ENCODE measurements at regions not wholly inside any gene's neighbourhood (a gene's known extent, or its start where the extent isn't known, plus 50 kb on each side); places are given as distances from the start of the nearest gene placed in this dataset.

DNA sequence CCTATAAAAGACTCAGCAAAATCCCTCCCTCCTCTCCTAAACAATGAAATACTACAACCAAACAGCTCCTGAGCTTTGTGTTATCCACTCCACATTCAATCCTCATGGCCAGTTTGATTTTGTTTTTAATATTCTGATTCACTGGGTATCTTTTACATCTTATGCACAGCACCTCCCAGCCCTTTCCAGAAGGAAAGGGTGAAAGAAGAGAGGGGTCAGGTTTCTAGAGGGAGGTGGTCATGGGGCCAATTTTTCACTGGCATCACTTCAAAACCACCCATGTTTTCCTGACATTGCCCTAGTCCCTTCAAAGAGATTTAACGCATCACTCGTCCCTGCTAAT lies 315.6 kb downstream of the LPIN1 start:
- DNase-seq: no peak

DNA sequence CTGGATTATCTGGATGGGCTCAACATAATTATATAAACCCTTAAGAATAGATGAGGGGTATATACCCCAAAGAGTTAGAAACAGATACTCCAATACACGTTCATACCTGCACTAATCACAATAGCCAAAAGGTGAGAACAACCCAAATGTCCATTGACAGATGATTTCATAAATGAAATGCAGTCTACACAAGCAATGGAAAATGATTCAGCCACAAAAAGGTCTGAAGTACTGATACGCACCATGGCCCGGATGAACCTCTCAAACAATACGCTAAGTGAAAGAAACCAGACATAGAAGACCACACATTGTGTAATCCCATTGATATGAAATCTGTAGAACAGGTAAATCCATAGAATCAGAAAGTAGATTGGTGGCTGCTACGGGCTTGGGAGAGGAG lies 316.8 kb downstream of the LPIN1 start:
- DNase-seq: no peak

DNA sequence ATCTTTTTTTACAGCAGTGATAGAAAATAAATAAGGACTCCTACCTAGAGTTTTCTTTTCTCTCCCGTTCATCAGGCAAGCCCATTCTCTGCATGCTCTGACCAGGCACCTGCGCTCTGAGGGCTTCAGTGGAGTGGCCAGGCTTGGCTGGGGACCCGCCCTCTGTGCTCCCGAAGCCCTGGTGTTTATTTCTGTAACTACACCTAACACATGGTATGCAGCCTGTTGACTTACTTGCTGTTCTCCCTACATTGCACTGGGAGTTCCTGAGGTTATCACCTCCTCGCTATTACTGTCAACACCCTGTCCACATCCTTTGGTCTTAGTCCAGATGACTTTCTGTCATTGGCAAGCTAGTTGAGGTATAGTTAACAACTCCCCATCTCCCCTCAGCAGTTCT lies 317.7 kb downstream of the LPIN1 start:
- DNase-seq: no peak

DNA sequence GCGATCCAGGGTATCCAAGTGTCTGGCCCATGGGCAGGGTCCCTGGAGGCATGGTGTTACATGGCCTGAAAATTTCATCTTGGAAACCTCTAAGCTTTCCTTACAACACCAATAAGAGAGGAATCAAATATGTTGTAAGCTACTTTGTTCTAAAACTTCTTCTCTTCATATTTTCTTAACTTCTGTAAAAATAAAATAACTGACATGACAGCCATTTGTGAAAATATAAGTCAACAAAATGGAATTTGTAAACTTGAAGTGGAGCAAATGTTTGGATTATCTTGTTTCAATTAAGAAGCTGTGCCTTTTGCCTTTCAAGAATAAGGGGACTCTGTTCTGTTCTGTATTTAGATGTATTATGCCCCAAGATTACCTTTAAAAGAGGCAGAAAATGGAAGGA lies 319.7 kb downstream of the LPIN1 start:
- DNase-seq: no peak

DNA sequence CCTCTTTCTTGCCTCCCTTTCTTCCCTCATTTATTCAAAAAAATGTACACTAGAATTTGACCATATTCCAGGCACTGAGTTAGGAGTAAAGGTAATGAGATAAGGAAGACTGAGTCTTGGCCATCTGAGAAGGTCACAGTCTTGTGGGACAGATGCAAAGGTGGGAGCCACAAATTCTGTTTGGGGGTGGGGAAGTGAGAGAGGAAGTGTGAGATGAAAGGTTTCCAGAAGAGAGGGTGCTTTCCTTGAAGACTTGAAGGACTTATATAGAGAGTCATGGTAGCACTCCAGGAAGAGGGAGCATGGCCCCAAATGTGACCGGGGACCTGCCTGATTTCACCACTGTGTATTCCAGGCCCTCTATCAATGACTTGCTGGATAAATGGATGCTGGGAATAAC lies 320.6 kb downstream of the LPIN1 start:
- no peak for DNase-seq

DNA sequence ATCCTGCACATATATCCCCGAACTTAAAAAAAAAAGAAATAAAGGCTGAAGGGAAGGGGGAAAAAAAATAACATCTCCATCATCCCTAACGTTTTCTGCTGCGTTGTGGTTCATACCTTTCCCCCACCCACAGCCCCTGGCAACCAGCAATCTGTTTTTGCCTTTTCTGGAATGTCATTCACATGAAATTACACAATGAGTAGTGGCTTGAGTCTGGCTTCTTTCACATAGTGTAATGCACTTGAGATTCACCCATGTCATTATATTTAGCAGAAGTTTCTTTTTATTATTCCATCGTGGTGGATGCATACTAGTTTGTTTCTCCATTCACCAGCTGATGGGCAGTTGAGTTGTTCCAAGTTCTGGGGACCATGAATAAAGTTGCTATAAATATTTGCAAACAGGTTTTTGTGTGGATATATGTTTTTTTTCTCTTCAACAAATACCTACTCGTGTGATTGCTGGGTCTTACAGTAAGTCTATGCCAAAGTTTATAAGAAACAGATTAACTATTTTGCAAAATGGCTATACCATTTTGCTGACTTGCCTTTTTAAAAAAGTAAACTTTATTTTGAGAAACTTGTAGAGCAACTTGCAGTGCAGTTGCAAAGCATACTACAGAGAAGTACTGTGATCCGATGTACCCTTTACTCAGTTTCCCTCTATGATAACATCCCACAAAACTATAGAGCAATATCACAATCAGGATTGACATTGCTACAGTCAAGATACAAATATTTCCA lies 322.5 kb downstream of the LPIN1 start:
- no peak for DNase-seq

DNA sequence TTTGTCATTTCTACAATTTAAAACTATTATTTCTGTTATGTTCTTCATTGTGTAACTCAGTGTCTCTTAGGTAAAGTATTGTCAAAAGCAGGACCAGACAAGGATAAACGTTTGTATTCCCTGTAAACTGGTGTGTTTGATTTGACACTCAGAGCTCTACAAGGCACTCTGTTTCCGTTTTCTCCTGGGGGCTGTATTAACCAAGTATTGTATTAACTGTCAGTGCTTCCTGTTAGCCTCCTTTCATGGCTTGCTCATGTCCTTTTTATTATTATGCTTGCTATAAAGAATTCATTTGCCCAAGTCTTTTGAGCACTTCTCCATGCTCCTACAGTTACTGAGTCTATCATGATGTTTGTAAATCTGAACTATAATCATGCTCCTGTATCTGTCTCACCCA lies 323.7 kb downstream of the LPIN1 start:
- DNase-seq: no peak

DNA sequence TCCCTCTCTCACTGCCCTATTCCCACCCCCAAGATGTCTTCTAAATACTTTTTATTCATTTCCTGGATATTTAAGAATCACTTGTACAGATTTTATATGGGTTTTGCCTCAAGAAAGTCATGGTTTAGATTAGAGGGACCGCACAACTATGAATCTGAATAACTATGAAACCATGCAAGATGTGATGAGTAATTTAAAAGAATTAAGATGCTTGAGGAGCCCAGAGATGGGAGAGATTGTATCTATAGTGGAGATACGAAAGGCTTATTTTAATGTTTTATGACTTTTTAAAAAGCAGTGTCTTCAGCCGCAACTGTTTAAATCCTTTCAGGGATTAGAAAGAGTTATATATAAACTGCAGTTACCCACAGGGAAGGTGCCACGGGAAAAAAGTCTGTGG lies 324.1 kb downstream of the LPIN1 start:
- DNase-seq: no peak

DNA sequence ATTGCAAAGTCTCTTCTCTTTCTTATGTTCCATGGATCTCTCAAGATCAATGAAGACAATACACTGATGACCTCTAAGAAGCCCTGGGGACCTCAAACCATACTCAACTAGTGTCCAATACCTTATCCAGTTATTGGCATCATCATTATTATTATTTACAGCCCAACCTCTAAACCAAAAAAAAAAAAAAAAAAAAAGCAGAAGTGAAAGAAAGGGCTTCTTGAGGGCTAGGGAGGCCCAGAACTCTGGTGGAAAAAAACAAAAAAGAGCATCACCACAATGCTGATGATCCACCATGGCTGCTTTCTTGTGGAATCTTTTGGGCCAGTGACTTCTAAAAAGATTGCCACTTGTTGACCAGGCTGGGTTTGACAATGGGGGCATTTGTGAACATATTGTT lies 324.9 kb downstream of the LPIN1 start:
- peak; percentile 47 to 59 (median 55) for DNase-seq

DNA sequence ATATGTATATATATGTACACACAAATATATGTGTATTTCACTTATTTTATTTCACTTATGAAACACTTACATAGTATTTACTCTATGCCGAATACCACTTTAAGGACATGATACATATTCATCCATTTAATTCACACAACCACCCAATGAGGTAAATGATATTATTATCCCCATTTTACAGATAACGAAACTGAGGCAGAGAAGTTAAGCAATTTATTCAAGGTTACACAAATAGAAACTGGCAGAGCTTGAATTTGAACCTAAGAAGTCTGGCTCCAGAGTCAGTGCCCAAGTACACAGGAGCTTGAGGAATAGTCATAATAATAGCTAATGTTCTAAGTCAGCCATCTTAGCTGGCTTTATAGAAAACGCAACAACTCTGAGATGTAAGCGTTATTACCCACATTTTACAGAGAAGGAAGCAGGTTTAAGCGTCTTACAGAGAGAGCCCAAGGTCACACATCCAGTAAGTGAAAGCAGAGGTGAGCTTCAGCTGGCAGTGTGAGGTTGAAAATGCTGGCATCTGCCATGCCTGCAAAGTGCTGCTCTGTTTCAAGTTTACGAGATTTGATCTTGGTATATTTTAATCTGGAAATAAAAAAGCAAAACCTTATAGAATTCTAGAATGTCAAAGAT lies 326.9 kb downstream of the LPIN1 start:
- DNase-seq: no peak

DNA sequence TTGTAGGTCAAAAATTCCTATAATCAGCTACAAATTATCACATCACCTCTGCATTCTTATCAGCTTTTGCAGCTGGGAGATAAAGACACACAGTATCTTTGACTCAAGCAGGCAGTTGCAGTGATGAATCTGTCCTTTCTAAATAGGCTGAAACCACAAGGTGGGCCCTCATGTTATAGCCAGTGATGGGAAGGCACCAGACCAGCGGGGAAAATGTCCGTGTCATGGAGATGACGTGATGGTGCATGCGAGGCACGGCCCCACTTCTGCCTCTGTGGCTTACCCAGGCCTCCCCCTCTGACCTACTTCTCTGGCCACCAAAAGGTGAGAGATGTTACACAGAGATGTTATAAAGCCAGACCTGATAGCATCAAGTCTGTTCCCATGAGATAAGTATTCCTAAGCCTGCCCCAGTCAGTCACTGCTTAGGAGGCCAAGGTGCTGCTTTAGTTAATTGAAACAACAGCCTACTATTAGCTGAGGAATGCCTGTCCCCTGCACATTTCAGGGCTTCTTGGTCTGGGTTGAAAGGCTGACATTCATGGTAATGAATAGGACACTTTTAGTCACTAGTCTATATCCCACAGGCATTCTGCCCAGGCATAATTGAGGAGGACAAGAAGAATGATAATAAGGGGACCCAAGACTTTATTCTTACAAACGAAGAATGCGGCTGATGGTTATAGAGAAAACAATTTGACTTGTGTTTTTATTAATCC lies 327.9 kb downstream of the LPIN1 start:
- DNase-seq: no peak

DNA sequence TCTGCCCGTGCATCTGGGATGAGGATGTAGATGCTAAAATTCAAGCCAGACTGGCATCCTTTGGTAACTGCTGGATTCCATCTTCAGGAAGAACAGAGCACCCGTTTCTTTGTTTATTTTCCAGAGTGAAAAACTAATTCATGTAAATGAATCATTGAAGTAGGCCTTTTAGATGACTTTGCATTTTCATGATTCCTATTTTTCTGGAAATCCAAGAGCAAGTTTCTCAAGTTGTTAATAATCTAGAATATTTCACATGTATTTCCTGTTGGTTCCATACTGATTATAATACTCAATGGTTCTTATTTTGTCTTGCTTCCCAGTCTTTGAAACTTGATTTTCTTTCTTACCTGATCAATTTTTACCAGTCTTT lies 328.4 kb downstream of the LPIN1 start:
- DNase-seq: no peak

DNA sequence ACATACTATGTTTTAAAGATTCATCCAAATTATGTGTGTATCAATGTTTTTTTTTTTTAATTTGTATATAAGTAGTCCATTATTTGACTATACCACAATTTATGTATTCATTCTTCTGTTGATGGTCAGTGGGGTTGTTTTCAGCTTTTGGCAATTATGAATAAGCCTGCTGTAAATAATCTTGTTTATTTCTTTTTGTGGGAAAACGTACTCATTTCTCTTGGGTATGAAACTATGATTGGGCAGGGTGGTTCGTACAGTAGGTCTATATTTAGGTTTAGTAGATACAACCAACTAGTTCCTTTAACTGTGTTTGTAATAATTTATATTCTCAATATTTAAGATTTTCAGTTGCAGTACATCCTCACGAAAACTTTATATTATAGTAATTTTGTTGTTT lies 329.2 kb downstream of the LPIN1 start:
- DNase-seq: no peak

DNA sequence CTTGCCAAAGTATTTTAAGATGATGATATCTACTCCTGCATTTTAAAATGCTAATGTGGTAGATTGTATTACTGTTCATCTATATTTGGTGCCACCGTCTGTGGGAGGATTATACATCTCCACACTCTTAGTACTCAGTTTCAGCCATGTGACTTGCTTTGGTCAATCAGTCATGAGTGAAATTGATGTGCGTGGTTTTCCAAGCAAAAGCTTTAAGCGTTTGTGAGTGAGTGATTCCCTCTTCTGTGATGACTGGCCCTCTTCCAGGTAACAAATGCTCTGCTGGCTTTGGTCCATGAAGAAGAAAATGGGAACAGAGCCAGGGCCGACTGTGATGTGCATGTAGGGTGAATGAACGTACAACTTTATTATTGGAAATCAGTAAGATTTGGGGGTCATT lies 330.4 kb downstream of the LPIN1 start:
- no peak for DNase-seq

DNA sequence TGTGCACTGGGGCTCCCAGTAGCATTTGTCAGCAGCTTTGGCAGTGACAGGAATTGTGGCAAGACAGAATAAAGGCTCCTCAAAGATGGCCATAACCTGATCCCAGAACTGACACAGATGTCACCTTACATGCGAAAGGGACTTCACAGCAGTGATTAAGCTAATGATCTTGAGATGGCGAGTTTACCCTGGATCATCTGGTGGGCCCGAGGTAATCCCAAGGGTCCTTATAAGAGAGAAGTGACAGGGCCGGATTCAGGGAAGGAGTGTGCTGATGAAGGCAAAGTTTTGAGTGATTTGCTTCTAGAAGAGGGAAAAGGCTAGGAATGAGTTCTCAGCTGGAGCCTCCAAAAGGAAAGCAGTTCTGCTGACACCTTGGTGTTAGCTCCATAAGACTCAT lies 333.9 kb downstream of the LPIN1 start:
- no peak for DNase-seq

DNA sequence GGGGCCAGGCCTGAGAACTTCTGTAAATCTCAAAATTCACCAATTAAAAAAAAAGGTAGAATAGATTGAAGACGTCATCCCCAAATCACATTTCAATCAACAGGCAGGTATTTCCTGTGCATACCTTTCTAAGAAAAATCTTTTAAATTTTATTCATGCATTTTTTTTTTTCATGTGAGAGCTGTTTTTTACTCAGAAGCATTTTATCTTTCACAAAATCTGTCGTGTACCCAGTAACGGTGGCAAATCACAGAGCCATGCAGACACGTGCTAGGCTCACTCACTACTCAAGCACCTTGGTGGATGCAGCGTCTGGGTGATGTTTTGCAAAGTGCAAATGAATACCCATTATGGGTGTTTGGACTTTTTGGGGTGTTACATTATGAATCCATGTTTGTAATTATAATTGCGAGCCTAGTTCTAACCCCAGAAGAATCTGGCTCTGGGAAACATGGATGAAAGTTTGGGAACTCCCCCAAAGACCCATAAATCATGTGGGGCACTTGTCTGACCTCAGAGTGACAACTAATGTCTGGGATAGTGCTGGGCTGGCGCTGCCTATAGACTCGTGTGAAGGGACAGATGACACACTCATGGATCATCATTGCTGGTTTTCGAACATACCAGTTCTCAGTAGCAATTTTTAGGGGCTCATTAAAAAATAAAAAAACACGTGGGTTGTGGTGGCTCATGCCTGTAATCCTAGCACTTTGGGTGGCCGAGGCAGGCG lies 335.2 kb downstream of the LPIN1 start:
- no peak for DNase-seq

DNA sequence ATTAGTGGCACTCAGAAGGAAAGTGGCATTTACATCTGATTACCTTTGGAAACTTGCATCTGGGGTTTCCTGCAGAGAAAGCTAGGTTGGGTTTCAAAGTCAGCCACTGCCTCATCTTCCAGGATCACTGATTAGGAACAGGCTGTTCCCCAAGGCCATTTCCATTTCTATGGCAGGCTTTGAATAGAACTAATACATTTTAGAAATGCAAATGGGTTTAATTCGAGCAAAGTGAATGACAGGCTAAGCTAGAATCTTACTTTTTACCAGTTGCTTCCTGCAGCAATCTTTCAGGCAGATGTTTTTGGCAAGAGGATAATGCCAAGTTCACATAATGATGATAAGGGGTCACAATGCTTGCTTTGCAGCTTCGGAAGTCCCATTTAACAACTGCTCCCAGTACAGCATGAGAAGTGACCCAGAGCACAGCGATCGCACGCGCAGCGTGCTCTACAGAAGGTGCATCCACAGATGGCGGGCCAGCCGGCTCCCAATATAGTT lies 336.7 kb downstream of the LPIN1 start:
- DNase-seq: no peak

DNA sequence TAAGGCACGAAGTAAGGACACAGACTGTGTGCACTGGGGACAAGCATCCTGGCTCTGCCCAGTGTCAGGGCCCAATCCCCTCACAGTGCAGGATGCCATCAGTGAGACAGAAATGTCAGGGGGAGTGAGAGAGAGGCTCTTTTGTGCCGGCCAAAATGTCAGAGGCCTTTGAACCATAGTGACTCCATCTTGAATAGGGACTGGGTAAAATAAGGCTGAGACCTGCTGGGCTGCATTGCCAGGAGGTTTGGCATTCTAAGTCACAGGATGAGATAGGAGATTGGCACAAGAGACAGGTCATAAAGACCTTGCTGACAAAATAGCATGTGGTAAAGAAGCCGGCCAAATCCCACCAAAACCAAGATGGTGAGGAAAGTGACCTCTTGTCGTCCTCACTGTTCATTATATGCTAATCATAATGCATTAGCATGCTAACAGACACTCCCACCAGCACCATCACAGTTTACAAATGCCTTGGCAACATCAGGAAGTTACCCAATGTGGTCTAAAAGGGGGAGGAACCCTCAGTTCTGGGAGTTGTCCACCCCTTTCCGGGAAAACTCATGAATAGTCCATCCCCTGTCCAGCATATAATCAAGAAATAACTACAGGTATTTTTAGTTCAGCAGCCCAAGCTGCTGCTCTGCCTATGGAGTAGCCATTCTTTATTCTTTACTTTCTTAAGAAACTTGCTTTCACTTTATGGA lies 337.4 kb downstream of the LPIN1 start:
- no peak for DNase-seq

DNA sequence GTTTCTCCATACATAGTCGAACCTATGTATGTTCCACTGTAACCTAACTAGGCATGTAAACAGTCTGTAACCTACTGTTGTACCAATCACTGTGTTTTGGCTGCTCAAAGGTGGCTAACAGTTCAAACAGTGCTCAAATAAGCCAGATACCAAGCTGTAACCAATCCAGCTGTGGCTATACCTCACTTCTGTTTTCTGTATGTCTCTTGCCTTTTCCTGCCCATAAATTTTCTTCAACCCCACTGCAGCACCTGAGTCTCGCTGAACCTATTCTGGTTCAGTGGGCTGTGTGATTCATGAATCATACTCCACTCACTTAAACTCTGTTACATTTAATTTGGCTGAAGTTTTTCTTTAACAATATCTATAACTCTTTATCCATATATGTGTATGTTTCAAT lies 340.7 kb downstream of the LPIN1 start:
- DNase-seq: no peak

DNA sequence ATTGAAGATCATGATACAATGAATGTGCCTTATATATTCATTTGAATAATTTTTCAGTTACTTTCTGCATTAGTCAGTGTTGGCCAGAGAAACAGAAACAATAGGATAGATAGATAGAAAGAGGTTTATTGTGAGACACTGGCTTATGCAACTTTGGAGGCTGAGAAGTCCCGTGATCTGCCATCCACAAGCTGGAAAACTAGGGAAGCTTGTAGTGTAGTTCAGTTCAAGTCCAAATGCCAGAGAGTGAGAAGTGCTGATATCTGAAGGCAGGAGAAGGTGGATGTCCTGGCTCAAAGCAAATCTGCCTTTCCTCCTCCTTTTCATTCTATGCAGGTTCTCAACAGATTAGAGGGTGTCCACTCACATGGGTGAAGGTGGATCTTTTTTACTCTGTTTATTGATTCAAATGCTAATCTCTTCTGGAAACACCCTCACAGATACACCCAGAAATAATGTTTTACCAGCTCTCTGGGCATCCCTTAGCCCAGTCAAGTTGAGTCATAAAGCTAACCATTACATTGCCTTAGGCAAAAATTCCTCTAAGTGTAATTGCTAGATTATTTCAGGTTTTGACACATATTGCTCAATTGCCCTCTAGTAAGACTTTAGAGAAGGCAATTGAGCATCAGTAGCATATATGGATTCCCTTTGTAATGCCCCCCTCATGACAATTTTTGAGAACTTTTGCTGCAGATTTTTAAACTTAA lies 341.4 kb downstream of the LPIN1 start:
- DNase-seq: no peak

DNA sequence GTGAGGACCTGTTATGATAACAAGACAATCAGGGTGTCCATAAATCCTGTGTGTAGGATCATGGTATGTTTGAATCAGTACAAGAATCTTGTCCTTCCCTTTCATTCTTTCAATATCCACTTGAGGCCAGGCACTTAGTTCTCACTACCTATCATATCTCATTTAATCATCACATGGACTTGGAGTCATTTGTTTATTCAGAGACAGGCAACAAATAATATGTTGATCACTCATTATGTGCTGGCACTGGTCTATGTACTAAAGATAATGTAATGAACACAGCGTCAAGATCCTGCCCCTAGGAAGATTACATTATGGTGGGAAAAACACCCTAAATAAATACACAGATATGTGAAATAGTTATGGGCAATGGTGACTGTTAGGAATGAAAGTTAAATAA lies 342.6 kb downstream of the LPIN1 start:
- no peak for DNase-seq

DNA sequence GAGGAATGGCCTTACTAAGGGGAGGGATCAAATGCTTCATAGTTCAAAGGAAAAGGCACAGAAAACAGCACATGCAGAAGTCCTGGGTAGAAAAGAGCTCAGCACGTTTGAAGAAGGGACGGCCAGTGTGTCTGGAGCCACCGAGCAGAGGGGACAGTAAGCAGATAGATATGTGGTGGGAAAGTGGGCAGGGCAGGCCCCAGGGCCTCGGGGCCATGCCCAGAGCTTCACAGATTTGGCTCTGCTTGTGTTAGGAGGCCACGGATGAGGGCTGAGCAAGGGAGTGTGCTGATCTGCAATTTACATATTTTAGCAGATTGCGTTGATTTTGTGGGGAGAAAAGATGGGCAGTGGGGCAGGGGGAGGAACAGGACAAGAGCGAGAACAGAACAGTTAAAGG lies 343.1 kb downstream of the LPIN1 start:
- no peak for DNase-seq

Measured in suppressor macrophage treated with lipopolysaccharide for 1 hour (primary cell).